Islet precursor cell (in vitro differentiated cells): ENCODE measurements at regions not wholly inside any gene's neighbourhood (a gene's known extent, or its start where the extent isn't known, plus 50 kb on each side); places are given as distances from the start of the nearest gene placed in this dataset.

ENCODE experiments used
- DNase-seq: peaks from one replicate; pipeline ENCODE4 v3.0.0-alpha.2; 2018

- DNase-seq, result peak; percentile 4
Observed at GRCh38 chr2:42108852-42109251, 60.3 kb upstream of the EML4 start.

- DNase-seq, result no peak
Observed at GRCh38 chr2:42109959-42110640, 59.1 kb upstream of the EML4 start.

GRCh38 chr2:42110641-42111322 lies 58.4 kb upstream of the EML4 start:
- DNase-seq, result peak; percentile 92

GRCh38 chr2:42112418-42112817 lies 56.7 kb upstream of the EML4 start:
- no peak for DNase-seq

- peak; percentile 46 for DNase-seq
Observed at GRCh38 chr2:42113452-42113851, 55.7 kb upstream of the EML4 start.

GRCh38 chr2:42114091-42114490 lies 55.1 kb upstream of the EML4 start:
- DNase-seq, result no peak

- no peak for DNase-seq
Observed at GRCh38 chr2:42115588-42115987, 53.6 kb upstream of the EML4 start.

- DNase-seq, result peak; percentile 38
Observed at GRCh38 chr2:42116195-42117181, 52.7 kb upstream of the EML4 start.

- DNase-seq, result no peak
Observed at GRCh38 chr2:42117182-42117579, 52.0 kb upstream of the EML4 start.

GRCh38 chr2:42117923-42118753 lies 51.0 kb upstream of the EML4 start:
- DNase-seq, result peak; percentile 92

- no peak for DNase-seq
Observed at GRCh38 chr2:42118754-42119569, 50.2 kb upstream of the EML4 start.
